Caco-2 (cell line): ENCODE measurements at regions not wholly inside any gene's neighbourhood (a gene's known extent, or its start where the extent isn't known, plus 50 kb on each side); places are given as distances from the start of the nearest gene placed in this dataset.

Experiments
- BruUV-seq: library from RNA; stranded (reverse); fragments of 400-500 nt; replicated peaks from 2 replicates; lab custom pipeline; 2021; lab: Mats Ljungman, UMichigan
- CTCF ChIA-PET: fragments of 300-600 bp; sonication (Branson Sonifier 250); formaldehyde crosslinking; loops from one replicate; lab custom pipeline; 2022; ENCODE audit warnings: antibody characterized with exemption; lab: Charles Lee
- POLR2A ChIA-PET: fragments of 300-600 bp; sonication (Branson Sonifier 250); formaldehyde crosslinking; loops from one replicate; lab custom pipeline; 2022; ENCODE audit warnings: antibody characterized with exemption; lab: Charles Lee
- DNase-seq, 2 experiments: peaks; one replicate each; pipeline versions ENCODE4 v3.0.0 to v3.0.0-alpha.2; 2020 to 2022
- H3K27me3 ChIP-seq: replicated peaks from 2 replicates; pipeline ENCODE4 v1.6.0; 2011; ENCODE audit warnings: low read length; ENCODE audit not compliant: control insufficient read depth, insufficient read depth
- H3K36me3 ChIP-seq: 2 replicates; pipeline ENCODE4 v1.5.1; 2011; ENCODE audit warnings: low read length; ENCODE audit not compliant: control insufficient read depth, insufficient read depth
- H3K4me1 ChIP-seq: fragments of 250-450 bp; sonication (Bioruptor Pico); 2 replicates; pipeline ENCODE4 v1.5.1; 2020; ENCODE audit warnings: mild to moderate bottlenecking
- H3K4me3 ChIP-seq: 2 replicates; pipeline ENCODE4 v1.5.1; 2011; ENCODE audit warnings: low read depth, mild to moderate bottlenecking, control low read depth, low read length
- H3K9me3 ChIP-seq: fragments of 250-450 bp; sonication (Bioruptor Pico); 2 replicates; pipeline ENCODE4 v1.5.1; 2020; ENCODE audit warnings: mild to moderate bottlenecking, moderate library complexity
- H3K27ac Mint-ChIP-seq: one replicate; pipeline ENCODE4 v1.8.0; 2022; ENCODE audit warnings: mixed read lengths; ENCODE audit not compliant: unreplicated experiment
- H3K27me3 Mint-ChIP-seq: one replicate; pipeline ENCODE4 v1.8.0; 2022; ENCODE audit warnings: mixed read lengths; ENCODE audit not compliant: insufficient read depth, unreplicated experiment
- H3K36me3 Mint-ChIP-seq: one replicate; pipeline ENCODE4 v1.8.0; 2022; ENCODE audit warnings: mild to moderate bottlenecking, mixed read lengths; ENCODE audit not compliant: insufficient read depth, unreplicated experiment
- H3K4me1 Mint-ChIP-seq: one replicate; pipeline ENCODE4 v1.8.0; 2022; ENCODE audit warnings: low read depth, mixed read lengths; ENCODE audit not compliant: unreplicated experiment
- H3K4me3 Mint-ChIP-seq: one replicate; pipeline ENCODE4 v1.8.0; 2022; ENCODE audit warnings: mild to moderate bottlenecking, moderate library complexity, mixed read lengths; ENCODE audit not compliant: unreplicated experiment
- H3K9me3 Mint-ChIP-seq: one replicate; pipeline ENCODE4 v1.8.0; 2022; ENCODE audit warnings: mixed read lengths; ENCODE audit not compliant: unreplicated experiment
- intact Hi-C: fragments of 100-400 bp; cut with micrococcal nuclease; formaldehyde crosslinking; loops from one replicate; pipeline ENCODE4 v1.10.0; 2022; ENCODE audit not compliant: unreplicated experiment
- TF ChIP-seq, protein P1 (sequence below), 2 experiments: fragments of 200-600 bp in 1 of 2; IDR thresholded peaks; 1 replicate in 1 of 2; 2 replicates in 1 of 2; pipeline versions ENCODE4 v1.5.1 to v1.8.0; 2011 to 2022; ENCODE audit warnings: antibody characterized with exemption in 1 of 2, control low read depth in 1 of 2, inconsistent platforms in 1 of 2, low read depth in 1 of 2, low read length in 1 of 2, mild to moderate bottlenecking in 1 of 2, moderate library complexity in 1 of 2; ENCODE audit not compliant: insufficient read depth in 1 of 2, severe bottlenecking in 1 of 2, unreplicated experiment in 1 of 2

DNA sequence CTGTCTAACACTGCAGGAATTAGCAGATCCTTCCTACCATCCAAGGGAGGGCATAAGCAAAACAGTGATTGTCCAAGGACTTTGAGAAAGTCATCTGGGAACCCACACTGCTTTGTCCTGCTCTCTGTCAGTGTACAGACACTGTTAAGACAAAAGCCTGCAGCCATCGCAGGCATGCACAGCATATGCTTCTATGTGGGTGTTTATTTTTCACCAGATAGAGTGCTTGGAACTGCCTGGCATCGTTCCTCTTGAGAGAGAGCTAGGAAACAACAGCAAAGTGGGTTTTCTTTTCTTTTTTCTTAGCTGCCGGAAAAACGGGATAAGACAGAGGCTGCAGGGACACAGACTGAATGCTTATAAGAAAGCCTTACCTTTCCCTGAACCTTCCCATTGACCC lies 212.3 kb downstream of the ICE1 start:
- Mint-ChIP-seq H3K27me3 (peaks cover 23% of the 10 kb centered on the region), H3K36me3 (no peaks in the 10 kb centered on the region), H3K9me3 (peaks cover 21% of the 10 kb centered on the region), H3K4me3 (no peak overlapping the region), H3K27ac (no peak overlapping the region), H3K4me1 (no peaks in the 10 kb centered on the region)
- intact Hi-C loops = no loop called here
- Histone ChIP-seq H3K27me3 (no peaks in the 10 kb centered on the region), H3K36me3 (no peaks in the 10 kb centered on the region), H3K9me3 (0 out of 2 replicates have a peak, but pooled peaks cover 2% of the 10 kb centered on the region), H3K4me3 (no peak overlapping the region), H3K4me1 (no peaks in the 10 kb centered on the region)
- ChIA-PET CTCF (no interaction called here), POLR2A (no interaction called here)
- no peak for DNase-seq
- TF ChIP-seq, protein P1, sequence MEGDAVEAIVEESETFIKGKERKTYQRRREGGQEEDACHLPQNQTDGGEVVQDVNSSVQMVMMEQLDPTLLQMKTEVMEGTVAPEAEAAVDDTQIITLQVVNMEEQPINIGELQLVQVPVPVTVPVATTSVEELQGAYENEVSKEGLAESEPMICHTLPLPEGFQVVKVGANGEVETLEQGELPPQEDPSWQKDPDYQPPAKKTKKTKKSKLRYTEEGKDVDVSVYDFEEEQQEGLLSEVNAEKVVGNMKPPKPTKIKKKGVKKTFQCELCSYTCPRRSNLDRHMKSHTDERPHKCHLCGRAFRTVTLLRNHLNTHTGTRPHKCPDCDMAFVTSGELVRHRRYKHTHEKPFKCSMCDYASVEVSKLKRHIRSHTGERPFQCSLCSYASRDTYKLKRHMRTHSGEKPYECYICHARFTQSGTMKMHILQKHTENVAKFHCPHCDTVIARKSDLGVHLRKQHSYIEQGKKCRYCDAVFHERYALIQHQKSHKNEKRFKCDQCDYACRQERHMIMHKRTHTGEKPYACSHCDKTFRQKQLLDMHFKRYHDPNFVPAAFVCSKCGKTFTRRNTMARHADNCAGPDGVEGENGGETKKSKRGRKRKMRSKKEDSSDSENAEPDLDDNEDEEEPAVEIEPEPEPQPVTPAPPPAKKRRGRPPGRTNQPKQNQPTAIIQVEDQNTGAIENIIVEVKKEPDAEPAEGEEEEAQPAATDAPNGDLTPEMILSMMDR (IDR thresholded peaks at IDR 0.05; ENCODE audit: insufficient read depth in 1 of 2, low read depth in 1 of 2, low read length in 1 of 2, severe bottlenecking in 1 of 2, unreplicated experiment in 1 of 2) = no peak
- no TSS peak for BruUV-seq

DNA sequence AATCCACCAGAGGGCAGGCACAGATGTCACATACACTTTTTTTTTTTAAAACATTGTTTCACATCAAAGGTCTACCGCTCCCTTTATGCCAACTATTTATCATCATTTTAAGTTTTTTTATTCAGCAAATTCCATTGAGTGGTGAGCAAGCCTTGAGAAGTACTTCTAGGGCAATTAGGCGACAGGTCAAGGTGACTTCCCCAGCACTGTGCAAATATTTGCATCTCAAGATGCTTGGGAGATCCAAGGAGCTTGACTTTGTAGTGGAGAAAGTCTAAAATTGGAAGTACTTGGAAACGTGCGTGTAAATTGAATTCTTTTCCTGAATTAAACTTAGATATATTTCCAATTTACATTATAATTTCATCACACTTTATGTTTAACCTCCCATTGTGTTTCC lies 211.1 kb downstream of the ICE1 start:
- Histone ChIP-seq H3K27me3 (no peaks in the 10 kb centered on the region), H3K4me3 (no peak overlapping the region), H3K9me3 (0 out of 2 replicates have a peak, but pooled peaks cover 2% of the 10 kb centered on the region), H3K4me1 (no peaks in the 10 kb centered on the region), H3K36me3 (no peaks in the 10 kb centered on the region)
- ChIA-PET POLR2A (no interaction called here), CTCF (no interaction called here)
- BruUV-seq = no TSS peak
- H3K27me3 Mint-ChIP-seq = peaks cover 27% of the 10 kb centered on the region
- no peak overlapping the region for H3K4me3 Mint-ChIP-seq
- intact Hi-C loops = no loop called here
- no peaks in the 10 kb centered on the region for H3K36me3 Mint-ChIP-seq
- DNase-seq = no peak
- TF ChIP-seq, protein P1 (IDR thresholded peaks at IDR 0.05; ENCODE audit: insufficient read depth in 1 of 2, low read depth in 1 of 2, low read length in 1 of 2, severe bottlenecking in 1 of 2, unreplicated experiment in 1 of 2) = no peak
- peaks cover 21% of the 10 kb centered on the region for H3K9me3 Mint-ChIP-seq
- H3K4me1 Mint-ChIP-seq = no peaks in the 10 kb centered on the region
- no peak overlapping the region for H3K27ac Mint-ChIP-seq

DNA sequence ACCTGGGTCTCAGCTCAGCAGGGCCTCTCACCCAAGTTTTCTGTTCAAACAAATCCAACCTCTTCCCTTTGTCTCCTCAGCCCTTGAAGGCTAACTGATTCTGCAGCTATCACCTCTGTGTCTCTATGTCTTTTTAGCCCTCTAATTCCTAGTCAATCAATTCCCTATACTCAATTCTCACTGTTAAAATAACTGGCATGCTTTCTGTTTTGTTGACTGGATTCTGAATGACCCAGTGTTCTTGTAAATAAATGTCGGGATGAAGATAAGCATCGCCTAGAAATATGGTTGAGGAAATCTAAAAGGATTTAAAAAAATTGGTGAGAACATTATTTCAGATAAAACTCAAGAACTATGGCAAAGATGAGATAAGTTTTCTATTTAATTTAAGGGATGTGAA lies 210.2 kb downstream of the ICE1 start:
- Mint-ChIP-seq H3K27ac (no peak overlapping the region), H3K36me3 (no peaks in the 10 kb centered on the region), H3K4me1 (no peaks in the 10 kb centered on the region), H3K9me3 (peaks cover 21% of the 10 kb centered on the region), H3K4me3 (no peak overlapping the region), H3K27me3 (peaks cover 23% of the 10 kb centered on the region)
- no peaks in the 10 kb centered on the region for H3K27me3 ChIP-seq
- POLR2A ChIA-PET = no interaction called here
- intact Hi-C loops = no loop called here
- no TSS peak for BruUV-seq
- CTCF ChIA-PET = no interaction called here
- no peak overlapping the region for H3K4me3 ChIP-seq
- H3K9me3 ChIP-seq = 0 out of 2 replicates have a peak, but pooled peaks cover 2% of the 10 kb centered on the region
- no peaks in the 10 kb centered on the region for H3K4me1 ChIP-seq
- DNase-seq = no peak
- TF ChIP-seq, protein P1 (IDR thresholded peaks at IDR 0.05; ENCODE audit: insufficient read depth in 1 of 2, low read depth in 1 of 2, low read length in 1 of 2, severe bottlenecking in 1 of 2, unreplicated experiment in 1 of 2) = no peak
- no peaks in the 10 kb centered on the region for H3K36me3 ChIP-seq
